Thyroid gland (tissue), 4 donors: ENCODE measurements at regions not wholly inside any gene's neighbourhood (a gene's known extent, or its start where the extent isn't known, plus 50 kb on each side); places are given as distances from the start of the nearest gene placed in this dataset.

Source experiments
- DNase-seq, 2 donors: peaks; one replicate each; pipeline ENCODE4 v3.0.0-alpha.2; 2019
- H3K27ac ChIP-seq, 3 donors: fragments of 200-600 bp; sonication (generic); 1 replicate in 2 of 3; 2 replicates in 1 of 3; pipeline ENCODE4 v1.5.1; 2016 to 2019; ENCODE audit warnings: mild to moderate bottlenecking in 1 of 3, moderate library complexity in 1 of 3
- H3K27me3 ChIP-seq: fragments of 200-600 bp; sonication (generic); one replicate; pipeline ENCODE4 v1.5.1; 2019
- H3K36me3 ChIP-seq, 2 donors: fragments of 200-600 bp; sonication (generic); one replicate each; pipeline ENCODE4 v1.5.1; 2016 to 2019
- H3K4me1 ChIP-seq, 2 donors: fragments of 200-600 bp; sonication (generic); one replicate each; pipeline ENCODE4 v1.5.1; 2017 to 2019
- H3K4me3 ChIP-seq, 3 donors: fragments of 200-600 bp; sonication (generic); replicated peaks in 1 of 3; 1 replicate in 2 of 3; 2 replicates in 1 of 3; pipeline ENCODE4 v1.5.1; 2016; ENCODE audit warnings: mild to moderate bottlenecking in 1 of 3
- H3K9me3 ChIP-seq: fragments of 200-600 bp; sonication (generic); one replicate; pipeline ENCODE4 v1.5.1; 2017
- CTCF ChIP-seq, 6 experiments: fragments of 200-600 bp in 3 of 6; fragments of 450-650 bp in 3 of 6; sonication (generic) in 3 of 6; IDR thresholded peaks; one replicate each; pipeline ENCODE4 v1.5.1; 2016 to 2019; ENCODE audit warnings: antibody characterized with exemption in 6 of 6, mild to moderate bottlenecking in 2 of 6, inconsistent platforms in 1 of 6, moderate library complexity in 1 of 6
- POLR2A ChIP-seq, 2 donors: fragments of 450-650 bp; IDR thresholded peaks; one replicate each; pipeline ENCODE4 v1.6.1; 2017; ENCODE audit warnings: antibody characterized with exemption in 2 of 2, mild to moderate bottlenecking in 2 of 2, moderate library complexity in 1 of 2
- WGBS, 2 donors: methylation state at CpG; one replicate each; pipeline ENCODE4 v1.1.5; 2017; 5-methylcytosine and 5-hydroxymethylcytosine counted together
- intact Hi-C: fragments of 100-400 bp; cut with DNase I; formaldehyde crosslinking; loops from one replicate; pipeline ENCODE4 v1.15.1; 2023

GRCh38 chr3:59518283-59519055, 468.6 kb upstream of the CFAP20DC start:
- H3K4me3 ChIP-seq: no peak overlapping the region
- intact Hi-C loops: no loop called here
- 88 to 89% methylated on average over 14 of the region's 14 CpGs for WGBS, 2 donors

DNA sequence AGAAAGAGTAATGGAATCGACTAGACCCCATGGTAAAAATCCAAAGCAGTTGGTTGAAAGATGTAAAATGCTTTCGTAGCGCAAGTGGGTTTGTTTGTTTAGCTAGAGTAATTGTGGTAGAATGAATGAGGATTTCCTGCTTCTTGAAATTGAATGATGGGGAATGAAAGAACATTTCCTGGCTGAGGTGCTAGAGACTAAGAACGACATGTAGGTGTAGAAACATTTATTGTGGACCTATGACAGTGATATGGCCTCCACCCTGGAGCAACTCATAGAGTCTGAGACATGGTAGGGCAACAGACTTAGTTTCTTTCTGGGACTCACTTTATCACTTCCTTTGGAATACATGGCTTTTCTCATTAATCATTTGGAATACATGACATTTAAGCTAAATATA, 467.6 kb upstream of the CFAP20DC start:
- H3K4me3 ChIP-seq: no peak overlapping the region

More at GRCh38 chr3:59518283-59519055, 468.6 kb upstream of the CFAP20DC start:
- H3K4me1 ChIP-seq: no peaks in the 10 kb centered on the region
- DNase-seq: no peak
- TF ChIP-seq POLR2A (IDR thresholded peaks at IDR 0.05) (no peak), CTCF (IDR thresholded peaks at IDR 0.05) (no peak)
- no peaks in the 10 kb centered on the region for H3K9me3 ChIP-seq
- H3K27ac ChIP-seq: no peak overlapping the region
- no peaks in the 10 kb centered on the region for H3K27me3 ChIP-seq
- no peaks in the 10 kb centered on the region for H3K36me3 ChIP-seq

GRCh38 chr3:59515966-59516365, 466.1 kb upstream of the CFAP20DC start:
- Histone ChIP-seq H3K27me3 (no peaks in the 10 kb centered on the region), H3K4me3 (no peak overlapping the region), H3K9me3 (no peaks in the 10 kb centered on the region), H3K4me1 (no peaks in the 10 kb centered on the region), H3K27ac (no peak overlapping the region), H3K36me3 (no peaks in the 10 kb centered on the region)
- TF ChIP-seq POLR2A (IDR thresholded peaks at IDR 0.05) (no peak), CTCF (IDR thresholded peaks at IDR 0.05) (no peak)
- no peak for DNase-seq
- WGBS, 2 donors: 79 to 81% methylated on average over 3 of the region's 3 CpGs
- intact Hi-C loops: no loop called here

More for the DNA sequence above, 467.6 kb upstream of the CFAP20DC start:
- H3K36me3 ChIP-seq: no peaks in the 10 kb centered on the region
- no peaks in the 10 kb centered on the region for H3K27me3 ChIP-seq
- DNase-seq: no peak
- 55 to 57% methylated on average over 4 of the region's 4 CpGs for WGBS, 2 donors
- TF ChIP-seq CTCF (IDR thresholded peaks at IDR 0.05) (no peak), POLR2A (IDR thresholded peaks at IDR 0.05) (no peak)
- intact Hi-C loops: no loop called here
- no peaks in the 10 kb centered on the region for H3K9me3 ChIP-seq
- no peaks in the 10 kb centered on the region for H3K4me1 ChIP-seq
- no peak overlapping the region for H3K27ac ChIP-seq

GRCh38 chr3:59514865-59515482, 465.1 kb upstream of the CFAP20DC start:
- no peak overlapping the region for H3K4me3 ChIP-seq
- H3K27me3 ChIP-seq: no peaks in the 10 kb centered on the region
- intact Hi-C loops: no loop called here
- no peaks in the 10 kb centered on the region for H3K36me3 ChIP-seq
- TF ChIP-seq CTCF (IDR thresholded peaks at IDR 0.05) (no peak), POLR2A (IDR thresholded peaks at IDR 0.05) (no peak)
- no peak for DNase-seq
- no peak overlapping the region for H3K27ac ChIP-seq
- 59 to 66% methylated on average over 7 of the region's 7 CpGs for WGBS, 2 donors
- no peaks in the 10 kb centered on the region for H3K4me1 ChIP-seq
- H3K9me3 ChIP-seq: no peaks in the 10 kb centered on the region

DNA sequence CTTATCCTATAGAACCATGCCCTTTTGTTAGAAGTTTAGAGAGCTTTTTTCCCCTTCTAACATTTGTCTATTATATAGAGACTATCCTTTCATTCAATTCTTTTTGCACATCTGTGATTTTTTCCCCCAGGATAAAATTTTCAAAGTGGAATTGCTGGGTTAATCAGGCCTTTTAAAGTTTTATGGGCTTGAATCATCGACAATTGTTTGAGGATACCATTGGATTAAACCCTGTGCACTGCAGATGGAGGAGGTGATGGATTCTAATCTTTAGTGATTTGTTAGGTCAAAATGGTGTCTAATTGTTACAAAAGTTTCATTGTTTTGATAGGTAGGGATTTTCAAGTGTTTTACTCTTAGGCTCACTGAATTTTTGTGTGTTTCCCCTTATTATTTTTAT, 463.7 kb upstream of the CFAP20DC start:
- 93 to 96% methylated on average over 1 of the region's 1 CpG for WGBS, 2 donors
- H3K9me3 ChIP-seq: no peaks in the 10 kb centered on the region
- H3K4me1 ChIP-seq: no peaks in the 10 kb centered on the region
- TF ChIP-seq POLR2A (IDR thresholded peaks at IDR 0.05) (no peak), CTCF (IDR thresholded peaks at IDR 0.05) (no peak)
- intact Hi-C loops: no loop called here
- no peak for DNase-seq
- no peaks in the 10 kb centered on the region for H3K27me3 ChIP-seq
- no peak overlapping the region for H3K27ac ChIP-seq
- H3K4me3 ChIP-seq: no peak overlapping the region
- no peaks in the 10 kb centered on the region for H3K36me3 ChIP-seq
